Activated gamma-delta T cell treated with anti-CD3 and anti-CD28 coated beads, Interleukin-2, amount 50 U/mL, for 16 hours (primary cell): ENCODE measurements at regions not wholly inside any gene's neighbourhood (a gene's known extent, or its start where the extent isn't known, plus 50 kb on each side); places are given as distances from the start of the nearest gene placed in this dataset.

Experiments used
- DNase-seq: peaks from one replicate; pipeline ENCODE4 v3.0.0-alpha.2; 2020; ENCODE audit warnings: low read depth

DNA sequence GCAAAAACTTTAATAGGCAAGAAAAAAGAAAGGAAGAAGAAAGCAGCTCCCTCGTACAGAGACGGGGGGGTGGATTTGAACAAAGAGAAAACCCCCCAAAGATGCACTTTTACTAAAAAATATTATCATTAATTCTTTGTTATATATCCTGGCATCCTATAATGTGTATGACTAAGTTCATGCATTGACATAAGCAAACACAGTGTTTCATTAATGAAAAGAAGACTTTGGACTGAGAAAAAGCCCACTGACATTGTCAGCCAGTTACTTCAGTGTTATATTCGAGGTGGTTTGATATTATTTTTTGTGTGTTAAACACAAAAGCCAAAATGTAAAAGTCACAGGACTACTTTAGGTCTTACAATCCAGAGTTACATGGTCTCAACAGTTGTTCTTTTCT, 110.1 kb upstream of the DPYD start:
- DNase-seq: no peak

DNA sequence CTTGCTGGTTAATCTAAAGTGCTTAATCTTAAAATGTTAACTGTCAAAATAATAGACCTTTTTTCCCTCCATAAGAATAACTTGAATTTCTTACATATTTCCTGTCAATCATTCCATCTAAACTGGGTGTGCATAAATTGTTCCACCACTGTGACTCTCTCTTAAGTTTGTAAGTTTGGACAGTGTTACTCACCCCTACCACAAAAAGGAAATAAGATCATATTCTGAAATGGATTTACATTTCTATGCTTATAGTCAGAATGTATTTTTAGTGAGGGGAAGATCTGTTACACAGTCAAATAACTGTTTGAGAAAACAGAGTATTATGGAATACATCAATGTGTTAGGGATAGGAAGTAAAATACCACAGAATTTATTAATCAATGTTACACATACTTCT, 109.6 kb upstream of the DPYD start:
- no peak for DNase-seq

DNA sequence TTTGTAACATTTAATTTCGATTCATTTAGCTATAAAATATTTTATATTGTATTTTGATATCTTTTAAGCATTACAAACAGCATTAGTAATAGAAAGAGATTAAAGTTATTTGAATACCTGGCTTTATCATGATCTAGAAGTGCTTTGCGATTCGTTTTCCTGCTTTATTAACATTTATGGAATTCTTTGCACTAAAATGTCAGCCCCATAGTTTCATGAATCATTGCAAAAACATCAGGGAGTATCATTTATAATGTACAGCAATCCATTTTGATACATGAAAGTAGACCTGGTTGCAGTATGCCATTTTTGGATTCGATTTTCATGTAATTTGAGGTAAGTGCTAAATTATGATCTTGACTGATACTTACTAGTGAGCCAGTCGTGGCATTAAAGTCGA, 108.0 kb upstream of the DPYD start:
- no peak for DNase-seq

DNA sequence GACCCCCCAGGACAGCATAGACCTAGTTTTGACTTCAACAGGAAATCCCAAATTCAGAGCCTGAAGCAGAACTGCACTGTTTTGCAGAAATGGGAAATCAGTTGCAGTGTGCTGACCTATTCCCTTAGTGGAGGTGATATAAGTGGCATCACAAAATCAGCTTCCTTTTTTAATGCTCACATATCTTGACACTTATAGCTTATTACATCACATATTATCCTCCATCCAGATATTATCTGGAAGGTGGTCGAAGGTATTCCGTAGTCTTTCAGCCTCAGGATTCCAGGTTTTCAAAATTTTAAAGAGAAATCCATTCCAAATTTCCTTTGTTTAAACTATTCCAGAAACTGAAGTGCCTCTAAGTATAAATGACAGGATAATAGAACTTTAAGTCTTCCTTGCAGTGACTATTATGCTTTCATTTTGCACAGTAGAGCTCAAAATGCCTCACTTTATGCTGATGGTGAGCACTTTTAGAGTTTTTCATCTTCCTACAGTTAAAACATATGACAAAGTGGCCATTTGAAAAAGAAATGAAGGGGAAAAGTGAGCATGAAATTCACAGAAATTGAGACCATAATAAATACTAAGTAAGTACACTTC, 106.4 kb upstream of the DPYD start:
- DNase-seq: no peak

DNA sequence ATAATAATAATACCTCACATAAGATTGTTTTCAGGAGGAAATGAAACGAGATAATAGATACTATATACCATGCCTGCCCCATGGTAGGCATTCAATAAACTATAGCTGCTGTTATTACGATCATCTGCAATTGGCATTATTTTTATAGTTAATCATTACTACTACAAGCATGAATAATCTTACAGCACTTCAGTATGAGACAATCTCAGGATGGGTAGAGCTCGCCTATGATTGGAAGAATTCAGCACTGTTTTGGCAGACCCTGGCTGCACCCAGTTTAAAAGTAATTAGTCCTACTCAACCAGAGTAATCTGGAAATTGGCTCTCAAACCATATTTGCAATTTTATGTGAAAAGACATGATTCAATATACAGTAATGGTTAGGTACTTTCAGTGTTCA, 105.0 kb upstream of the DPYD start:
- no peak for DNase-seq

DNA sequence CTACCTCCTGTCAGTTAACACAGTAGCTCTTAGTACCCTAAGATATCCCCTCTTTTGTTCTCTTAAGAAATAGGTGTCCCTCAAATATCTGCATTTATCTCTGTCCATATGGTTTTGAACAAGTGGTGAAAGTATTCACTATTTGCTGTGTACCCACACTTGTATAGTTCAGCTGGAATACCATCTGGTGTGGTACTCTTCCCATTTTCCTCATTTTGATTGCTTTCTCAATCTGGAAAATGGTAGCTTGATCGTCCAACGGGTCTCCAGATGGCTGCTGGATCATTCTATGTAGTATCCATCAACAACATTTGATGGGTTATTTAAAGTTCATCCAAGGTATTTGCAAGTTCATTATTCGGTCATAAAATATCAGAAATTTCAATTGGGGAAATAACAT, 100.3 kb upstream of the DPYD start:
- no peak for DNase-seq

DNA sequence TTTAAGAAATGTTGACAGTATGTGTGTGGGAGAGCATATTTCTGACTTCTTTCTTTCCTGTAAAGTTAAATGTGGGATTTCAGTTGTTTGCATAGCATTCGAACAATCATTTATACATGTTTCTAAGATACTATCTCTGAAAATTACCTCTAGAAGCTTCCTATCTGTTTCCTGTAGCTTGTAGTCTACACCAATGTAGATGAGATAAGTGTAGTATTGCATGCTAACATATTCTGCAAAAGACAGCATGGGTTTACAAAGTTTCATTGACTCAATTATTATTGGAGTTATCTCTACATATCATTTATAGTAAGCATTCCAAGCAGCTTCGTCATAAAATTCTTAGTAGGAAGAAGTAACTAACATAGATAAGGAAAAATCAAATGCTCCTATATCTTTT, 98.9 kb upstream of the DPYD start:
- no peak for DNase-seq

DNA sequence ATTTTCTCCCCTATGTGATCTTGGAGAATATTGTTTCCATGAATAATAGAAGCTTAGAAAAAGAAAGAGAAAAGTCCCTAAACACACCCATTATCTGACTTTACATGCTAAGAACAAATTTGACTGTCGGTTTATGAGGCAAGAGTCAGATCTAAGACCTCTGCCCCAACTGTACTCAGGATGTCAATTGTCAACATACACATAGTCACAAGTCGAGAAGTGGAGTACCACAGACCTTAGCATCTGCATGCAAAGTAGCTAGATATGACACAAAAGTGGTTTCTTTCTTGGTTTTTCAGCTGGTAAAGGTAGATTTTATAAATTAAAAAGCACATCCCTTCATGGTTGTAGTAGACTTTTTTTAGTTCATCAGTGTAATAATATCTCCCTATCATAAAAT, 97.2 kb upstream of the DPYD start:
- DNase-seq: no peak

DNA sequence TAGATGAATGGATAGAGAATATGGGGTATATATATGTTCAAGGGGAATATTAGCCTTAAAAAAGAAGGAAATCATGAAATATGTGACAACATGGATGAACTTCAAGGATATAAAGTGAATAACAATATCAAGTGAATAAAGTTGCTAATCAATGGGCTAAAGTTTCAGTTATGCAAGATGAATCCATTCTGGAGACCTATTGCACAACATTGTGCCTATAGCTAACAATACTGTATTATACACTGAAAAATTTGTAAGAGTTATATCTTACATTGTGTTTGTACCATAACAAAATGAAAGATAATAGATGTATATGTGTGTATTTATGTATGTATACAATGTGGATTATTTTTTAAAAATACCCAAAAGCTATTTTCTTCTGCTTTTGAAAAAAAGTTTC, 96.3 kb upstream of the DPYD start:
- no peak for DNase-seq

DNA sequence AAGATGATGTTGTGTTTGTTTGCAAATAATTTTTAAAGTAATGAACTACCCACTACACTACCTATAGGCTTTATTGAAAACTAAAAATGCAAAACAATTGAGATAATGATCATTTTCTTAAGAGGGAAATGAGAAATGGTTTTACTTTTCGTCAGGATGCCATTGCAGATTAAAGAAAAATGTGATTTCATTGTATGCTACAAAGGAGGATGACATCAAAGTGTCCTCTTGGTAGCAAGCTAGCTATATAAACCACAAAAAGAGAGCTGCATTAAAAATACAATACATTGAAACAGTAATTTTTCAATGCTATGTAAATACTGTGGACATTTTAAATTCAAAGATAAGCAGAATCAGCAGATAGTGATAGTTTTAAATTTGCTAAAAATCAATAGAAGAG, 87.5 kb upstream of the DPYD start:
- no peak for DNase-seq

DNA sequence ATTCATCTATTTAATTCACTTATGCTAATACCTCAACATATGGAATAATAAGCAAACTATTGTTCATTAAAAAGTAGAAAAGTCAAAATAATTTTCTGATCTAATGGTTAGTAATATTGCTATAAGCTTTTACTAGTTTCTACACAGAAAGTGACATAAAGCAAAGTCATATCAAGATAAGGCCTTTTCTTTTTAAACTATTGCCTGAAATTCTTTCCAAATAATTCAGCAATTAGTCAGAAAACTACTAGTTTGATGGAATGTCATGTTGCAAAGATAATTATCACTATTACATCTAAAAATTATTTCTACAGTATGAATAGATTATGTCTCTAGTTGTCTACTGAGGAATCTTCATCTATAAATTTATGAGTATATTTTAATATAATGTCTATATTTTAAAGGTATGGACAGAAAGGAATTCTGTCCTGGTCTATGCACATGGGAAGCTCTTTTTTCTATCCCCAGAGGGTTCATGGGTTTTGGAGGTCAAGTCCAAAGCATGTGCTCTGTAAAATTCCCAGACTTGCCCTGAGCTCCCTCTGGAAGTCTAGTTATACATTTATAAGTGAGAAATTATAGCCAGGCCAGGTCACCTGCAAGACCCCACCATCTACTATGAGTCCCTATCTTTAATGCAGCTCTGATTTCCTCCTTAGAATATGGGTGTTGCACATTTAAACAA, 84.6 kb upstream of the DPYD start:
- DNase-seq: no peak

DNA sequence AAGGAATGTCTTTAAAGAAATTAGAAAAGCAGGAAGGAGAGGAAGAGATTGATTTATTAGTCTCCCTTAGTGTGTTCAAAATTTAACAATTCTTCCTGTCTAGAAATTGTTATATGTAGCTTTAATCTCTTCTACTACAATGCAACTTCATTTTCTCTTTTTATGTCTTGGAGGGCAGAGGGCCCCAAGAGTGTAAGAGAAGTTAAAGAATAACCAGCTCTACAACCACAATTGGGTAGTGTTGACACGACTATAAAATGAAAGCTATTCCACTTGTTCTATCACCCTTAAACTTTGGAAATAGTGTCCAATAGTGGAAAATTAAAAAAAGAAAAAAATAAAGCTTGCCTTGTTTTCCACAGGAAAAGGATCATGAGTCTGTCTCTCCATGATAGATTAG, 82.6 kb upstream of the DPYD start:
- DNase-seq: no peak

DNA sequence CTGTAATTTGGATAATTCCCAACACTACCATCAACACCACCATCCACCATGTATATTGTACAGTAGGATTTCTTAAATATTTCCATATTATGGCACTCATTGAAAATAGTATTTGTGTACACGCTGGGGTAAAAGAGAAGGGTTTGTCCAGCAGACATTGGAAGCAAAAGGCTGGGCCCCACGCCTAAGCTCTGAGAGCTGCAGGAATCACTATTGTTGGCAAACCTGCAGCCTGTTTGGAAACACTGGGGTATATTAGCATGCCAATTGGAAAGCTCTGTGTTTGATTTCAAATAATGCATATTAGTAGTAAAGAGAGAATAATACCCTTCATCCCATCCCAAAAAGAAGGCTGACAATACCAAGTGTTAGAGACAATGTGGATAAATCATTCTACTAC, 81.5 kb upstream of the DPYD start:
- DNase-seq: no peak

DNA sequence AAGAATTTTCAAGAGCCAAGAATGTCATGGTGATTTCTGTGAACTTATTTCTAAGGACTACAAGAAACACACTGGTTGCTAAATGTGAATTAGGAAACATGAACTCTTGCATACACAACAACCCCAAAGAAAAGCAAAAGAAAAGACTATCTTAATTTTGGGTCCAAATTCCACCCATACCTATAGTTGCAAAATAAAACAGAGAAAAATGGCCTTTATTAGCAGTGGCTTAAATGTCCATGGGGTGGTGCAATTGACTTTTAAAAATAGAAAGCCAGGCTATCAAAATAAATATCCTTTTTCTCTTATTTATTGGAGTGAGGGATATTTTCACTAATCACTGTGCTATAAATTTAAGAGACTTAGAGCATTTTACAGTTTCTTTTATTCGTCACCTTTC, 80.9 kb upstream of the DPYD start:
- no peak for DNase-seq

DNA sequence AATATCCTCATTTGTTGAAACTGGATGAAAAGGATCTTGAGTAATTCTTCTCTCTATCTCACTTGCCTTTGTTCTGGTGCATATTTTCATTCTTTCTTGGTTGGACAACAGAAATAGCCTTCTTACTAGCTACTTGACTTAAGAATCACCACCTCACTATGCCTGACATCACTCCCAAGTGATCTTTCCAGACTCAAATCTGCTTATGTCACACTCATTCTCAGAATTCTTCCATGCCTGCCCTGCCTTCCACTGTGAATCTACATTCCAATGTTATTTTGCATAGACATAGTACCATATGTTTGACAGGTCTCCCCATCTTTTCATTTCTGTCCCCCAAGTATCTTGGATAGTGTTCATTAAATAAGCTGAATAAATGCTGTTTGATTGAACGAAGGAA, 78.5 kb upstream of the DPYD start:
- DNase-seq: no peak

DNA sequence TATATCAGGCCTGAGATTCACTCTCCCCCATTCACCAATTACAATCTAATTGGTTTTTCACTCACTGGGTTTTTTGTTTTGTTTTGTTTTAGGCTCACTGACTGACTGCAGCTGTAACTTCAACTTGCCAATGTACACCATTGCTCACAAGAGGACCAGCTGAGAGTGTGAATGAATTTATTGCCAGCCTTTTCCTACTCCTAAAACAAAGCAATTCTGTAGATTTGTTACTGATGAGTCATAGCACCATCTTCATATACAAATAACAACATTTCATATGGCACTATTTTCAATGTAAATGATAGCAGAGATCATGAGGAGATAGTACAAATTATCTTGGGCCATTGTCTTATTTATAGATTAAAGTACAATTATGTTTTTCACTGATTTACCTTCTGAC, 76.0 kb upstream of the DPYD start:
- DNase-seq: no peak

DNA sequence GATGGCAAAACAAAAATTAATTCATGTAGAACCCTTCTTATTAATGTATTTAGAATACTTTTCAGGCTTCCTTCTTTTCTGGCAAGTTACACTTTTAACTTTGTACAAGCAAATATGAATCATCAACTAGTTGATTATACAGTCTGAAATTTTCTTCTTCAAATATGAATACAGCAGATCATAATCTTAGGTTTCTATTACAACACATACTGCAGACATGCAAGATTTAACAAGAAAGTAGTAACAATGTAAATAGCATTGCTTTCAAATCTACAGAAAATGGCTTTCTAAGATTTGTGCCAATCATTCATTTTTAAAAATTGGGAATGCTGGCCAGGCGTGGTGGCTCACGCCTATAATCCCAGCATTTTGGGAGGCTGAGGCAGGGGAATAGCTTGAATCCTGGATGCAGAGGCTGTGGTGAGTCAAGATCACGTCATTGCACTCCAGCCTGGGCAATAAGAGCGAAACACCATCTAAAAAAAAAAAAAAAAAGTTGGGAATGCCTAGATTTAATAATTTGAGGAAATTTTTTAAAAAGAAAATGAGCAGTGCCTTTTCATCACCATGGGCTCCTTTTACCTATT, 68.4 kb upstream of the DPYD start:
- no peak for DNase-seq

DNA sequence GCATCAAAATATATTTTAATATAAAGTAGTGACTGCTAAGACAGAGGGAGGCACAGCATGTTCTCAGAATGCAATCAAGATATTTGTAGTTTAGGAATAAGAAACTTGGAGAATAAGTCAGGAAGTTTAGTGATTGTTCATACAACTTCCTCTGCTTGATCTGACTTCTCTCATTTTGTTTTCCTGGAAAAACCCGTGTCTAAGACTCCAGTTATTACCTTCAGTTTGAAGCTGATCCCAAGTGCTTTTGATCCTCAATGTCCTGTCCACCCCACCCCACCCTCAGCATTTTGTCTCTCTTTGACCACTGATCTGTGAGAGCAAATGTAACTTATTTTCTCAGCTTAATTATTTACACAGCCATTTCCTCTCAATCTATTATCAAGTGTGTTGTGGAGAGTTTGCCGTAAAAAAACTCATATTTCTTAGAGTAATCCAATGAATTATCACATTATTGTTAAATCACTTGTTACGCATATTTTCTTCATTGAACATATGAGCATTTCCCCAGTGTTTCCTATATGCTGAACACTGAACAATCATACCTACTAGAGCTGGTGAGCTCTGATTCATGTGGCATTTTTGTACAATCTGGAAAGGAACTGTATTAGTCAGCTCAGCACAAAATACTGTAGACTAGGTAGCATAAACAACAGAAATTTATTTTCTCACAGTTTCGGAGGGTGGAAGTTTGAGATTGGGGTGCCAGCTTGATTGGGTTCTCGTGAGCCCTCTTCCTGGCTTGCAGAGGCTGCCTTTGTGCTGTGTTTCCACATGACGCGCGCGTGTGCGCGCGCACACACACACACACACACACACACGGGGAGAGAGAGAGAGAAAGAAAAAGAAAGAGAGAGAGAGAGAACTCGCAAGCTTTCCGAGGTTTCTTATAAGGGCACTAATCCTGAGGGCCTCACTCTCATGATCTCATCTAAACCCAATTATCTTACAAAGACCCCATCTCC, 65.5 kb upstream of the DPYD start:
- DNase-seq: no peak

DNA sequence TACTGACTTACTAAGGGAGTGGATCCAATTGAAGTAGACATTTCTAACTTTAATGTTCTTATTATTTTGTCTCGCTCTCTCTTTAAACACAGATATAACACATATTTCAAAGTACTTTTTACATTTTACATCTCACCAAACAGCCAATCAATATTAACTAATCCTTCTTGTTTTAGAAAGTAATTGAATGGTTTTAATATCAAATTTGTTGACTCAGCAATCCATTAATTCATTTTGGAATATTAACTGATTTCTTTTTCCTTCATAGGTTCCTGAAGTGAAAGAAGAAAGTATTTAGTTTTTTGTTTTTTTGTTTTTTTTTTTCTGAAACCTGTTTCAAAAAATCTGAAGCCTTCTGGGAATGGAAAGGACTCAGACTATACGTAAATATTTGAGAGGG, 62.3 kb upstream of the DPYD start:
- no peak for DNase-seq

DNA sequence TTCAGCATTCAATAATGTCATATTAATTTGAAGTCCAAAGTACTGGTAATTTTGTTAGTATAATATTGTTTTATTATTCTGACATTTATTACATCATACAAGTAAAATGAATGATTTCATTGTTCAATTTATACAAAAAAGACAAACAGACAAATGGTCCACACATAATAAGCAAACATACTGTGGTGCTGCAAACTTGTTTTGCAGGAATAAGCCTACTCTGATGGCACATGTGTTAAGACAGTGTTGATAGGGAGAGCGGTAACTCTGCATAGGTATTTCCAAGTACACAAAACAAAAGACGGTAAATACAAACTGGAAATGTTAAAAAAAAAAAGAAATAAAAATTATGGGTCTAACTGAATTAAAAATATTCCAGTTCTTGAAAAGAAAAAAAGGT, 59.7 kb upstream of the DPYD start:
- DNase-seq: no peak

DNA sequence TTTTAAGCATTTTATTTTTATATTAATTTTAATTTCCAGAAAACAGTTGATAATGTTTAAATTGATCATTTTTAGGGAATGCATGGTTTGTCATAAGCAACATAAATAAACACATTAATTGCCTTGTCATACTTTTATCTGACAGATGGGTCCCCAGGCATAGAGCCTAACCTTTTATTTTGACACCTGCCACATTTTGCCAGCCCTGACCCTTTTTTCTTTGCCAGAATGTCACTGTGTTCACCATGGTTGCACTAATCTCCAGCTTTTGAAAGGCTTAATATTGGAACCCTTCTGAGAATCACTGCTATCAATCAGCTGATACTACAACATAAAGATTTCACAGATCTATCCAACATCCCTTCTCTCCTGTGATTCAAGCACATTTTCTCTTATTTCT, 56.0 kb upstream of the DPYD start:
- no peak for DNase-seq
